Endothelial cell of umbilical vein (primary cell): ENCODE measurements at regions not wholly inside any gene's neighbourhood (a gene's known extent, or its start where the extent isn't known, plus 50 kb on each side); places are given as distances from the start of the nearest gene placed in this dataset.

Experiments used
- CTCF ChIP-seq, 2 donors: IDR thresholded peaks; 1 replicate in 1 of 2; 2 replicates in 1 of 2; pipeline ENCODE4 v1.5.1; 2011; ENCODE audit warnings: low read length in 2 of 2, mild to moderate bottlenecking in 2 of 2, moderate library complexity in 2 of 2, control low read depth in 1 of 2, inconsistent platforms in 1 of 2, low read depth in 1 of 2; ENCODE audit not compliant: insufficient read depth in 1 of 2; ENCODE audit errors: extremely low read depth in 1 of 2
- EZH2 ChIP-seq: IDR thresholded peaks from 2 replicates; pipeline ENCODE4 v1.6.1; 2012; ENCODE audit warnings: borderline replicate concordance, low read depth, mild to moderate bottlenecking, moderate library complexity, low read length, inconsistent platforms; ENCODE audit not compliant: severe bottlenecking
- MYC ChIP-seq: IDR thresholded peaks from one replicate; pipeline ENCODE4 v1.6.1; 2011; ENCODE audit warnings: mild to moderate bottlenecking, low read depth, low read length
- POLR2A ChIP-seq: IDR thresholded peaks from 2 replicates; pipeline ENCODE4 v1.6.1; 2012; ENCODE audit warnings: low read depth, mild to moderate bottlenecking, control low read depth, low read length
- POLR2AphosphoS5 ChIP-seq: IDR thresholded peaks from 2 replicates; pipeline ENCODE4 v1.6.1; 2012; ENCODE audit warnings: low read depth, mild to moderate bottlenecking, control low read depth, low read length, moderate library complexity; ENCODE audit not compliant: insufficient read depth

DNA sequence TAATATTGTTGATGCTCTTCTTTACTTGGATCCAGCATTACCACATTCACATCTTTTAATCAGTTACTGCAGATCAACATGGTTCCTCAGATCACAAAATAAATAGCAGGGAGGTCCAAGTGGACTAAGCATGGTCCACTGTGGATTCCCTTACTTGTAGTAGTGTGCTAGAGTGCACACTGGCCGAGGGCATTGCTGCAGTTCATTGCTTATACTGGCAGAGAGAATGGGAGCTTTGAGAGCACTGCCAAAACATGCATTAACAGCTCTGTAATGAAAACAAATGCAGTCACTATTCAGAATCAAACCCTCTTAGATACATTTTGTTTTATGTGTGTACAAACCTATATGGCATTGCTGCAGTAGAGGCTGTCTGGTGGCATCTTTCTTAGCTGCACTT lies 471.5 kb downstream of the CD109 start:
- no peak for TF ChIP-seq CTCF (IDR thresholded peaks at IDR 0.05; ENCODE audit: extremely low read depth in 1 of 2, insufficient read depth in 1 of 2, low read depth in 1 of 2, low read length in 2 of 2)
- TF ChIP-seq EZH2 = no peak
- no peak for TF ChIP-seq MYC
- TF ChIP-seq POLR2A = no peak
- TF ChIP-seq POLR2AphosphoS5 = no peak
